ENCODE measurements at regions not wholly inside any gene's neighbourhood (a gene's known extent, or its start where the extent isn't known, plus 50 kb on each side); places are given as distances from the start of the nearest gene placed in this dataset.

DNA sequence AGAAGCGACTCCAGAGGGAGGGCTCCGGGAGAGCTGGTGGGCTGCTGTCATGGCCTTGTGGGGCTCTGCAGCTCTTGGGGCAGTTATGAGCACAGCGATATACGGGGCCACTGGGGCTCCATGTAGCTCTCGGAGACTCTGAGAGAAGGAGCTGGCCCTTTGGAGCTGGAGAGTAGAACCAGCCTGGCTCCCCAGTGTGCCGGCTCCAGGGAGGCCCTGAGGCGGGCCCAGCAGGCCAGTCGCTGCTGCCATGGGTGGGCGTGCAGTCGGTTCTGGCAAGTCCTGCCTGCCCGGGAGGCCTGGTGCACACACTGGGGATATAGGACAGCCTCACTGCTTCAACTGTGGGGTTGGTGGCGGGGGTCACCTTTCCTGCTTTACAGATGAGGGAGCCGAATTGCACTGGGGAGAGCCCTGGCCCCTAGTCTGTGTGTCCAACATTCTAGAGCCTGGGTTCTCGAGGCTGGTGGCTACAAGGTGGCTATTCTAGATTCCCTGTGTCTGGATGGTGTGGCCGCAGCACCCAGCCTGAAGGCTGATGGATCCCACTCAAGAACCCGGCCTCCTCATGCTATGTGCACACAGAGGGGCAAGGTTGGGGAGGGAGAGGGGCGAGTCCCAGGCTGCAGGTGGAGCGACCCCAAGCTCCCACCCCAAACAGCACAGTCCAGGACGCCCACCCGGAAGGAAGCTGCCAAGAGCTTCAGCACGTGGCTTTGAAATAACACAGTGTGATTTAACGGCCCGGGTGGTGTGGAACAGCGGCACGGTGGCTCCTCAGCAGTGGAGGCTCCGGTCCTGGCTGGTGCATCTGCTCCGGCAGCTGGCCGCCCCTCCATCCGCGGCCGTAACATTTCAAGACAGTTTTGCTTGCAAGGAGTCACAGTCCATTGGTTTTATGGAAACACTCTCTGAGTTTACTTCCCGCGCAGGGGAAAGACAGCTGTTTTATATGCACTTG lies 188.3 kb upstream of the C14orf180 start:
- H3K27me3 ChIP-seq (ENCODE audit: insufficient read depth, poor library complexity, severe bottlenecking), result peaks cover 57% of the 10 kb centered on the region
- no peak overlapping the region for H3K4me3 ChIP-seq (ENCODE audit: severe bottlenecking)
- no peaks in the 10 kb centered on the region for H3K4me1 ChIP-seq (ENCODE audit: insufficient read depth, poor library complexity, severe bottlenecking)
- no peak for ATAC-seq (ENCODE audit: low read depth)
- DNase-seq (ENCODE audit: low spot score), result peak; percentile 62
- H3K9me3 ChIP-seq (ENCODE audit: severe bottlenecking), result no peaks in the 10 kb centered on the region
- H3K36me3 ChIP-seq (ENCODE audit: low read depth), result no peaks in the 10 kb centered on the region
- H3K27ac ChIP-seq (ENCODE audit: poor library complexity, severe bottlenecking), result no peak overlapping the region
- TF ChIP-seq, protein P1, sequence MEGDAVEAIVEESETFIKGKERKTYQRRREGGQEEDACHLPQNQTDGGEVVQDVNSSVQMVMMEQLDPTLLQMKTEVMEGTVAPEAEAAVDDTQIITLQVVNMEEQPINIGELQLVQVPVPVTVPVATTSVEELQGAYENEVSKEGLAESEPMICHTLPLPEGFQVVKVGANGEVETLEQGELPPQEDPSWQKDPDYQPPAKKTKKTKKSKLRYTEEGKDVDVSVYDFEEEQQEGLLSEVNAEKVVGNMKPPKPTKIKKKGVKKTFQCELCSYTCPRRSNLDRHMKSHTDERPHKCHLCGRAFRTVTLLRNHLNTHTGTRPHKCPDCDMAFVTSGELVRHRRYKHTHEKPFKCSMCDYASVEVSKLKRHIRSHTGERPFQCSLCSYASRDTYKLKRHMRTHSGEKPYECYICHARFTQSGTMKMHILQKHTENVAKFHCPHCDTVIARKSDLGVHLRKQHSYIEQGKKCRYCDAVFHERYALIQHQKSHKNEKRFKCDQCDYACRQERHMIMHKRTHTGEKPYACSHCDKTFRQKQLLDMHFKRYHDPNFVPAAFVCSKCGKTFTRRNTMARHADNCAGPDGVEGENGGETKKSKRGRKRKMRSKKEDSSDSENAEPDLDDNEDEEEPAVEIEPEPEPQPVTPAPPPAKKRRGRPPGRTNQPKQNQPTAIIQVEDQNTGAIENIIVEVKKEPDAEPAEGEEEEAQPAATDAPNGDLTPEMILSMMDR (IDR thresholded peaks at IDR 0.05; ENCODE audit: poor library complexity, severe bottlenecking), result no peak

DNA sequence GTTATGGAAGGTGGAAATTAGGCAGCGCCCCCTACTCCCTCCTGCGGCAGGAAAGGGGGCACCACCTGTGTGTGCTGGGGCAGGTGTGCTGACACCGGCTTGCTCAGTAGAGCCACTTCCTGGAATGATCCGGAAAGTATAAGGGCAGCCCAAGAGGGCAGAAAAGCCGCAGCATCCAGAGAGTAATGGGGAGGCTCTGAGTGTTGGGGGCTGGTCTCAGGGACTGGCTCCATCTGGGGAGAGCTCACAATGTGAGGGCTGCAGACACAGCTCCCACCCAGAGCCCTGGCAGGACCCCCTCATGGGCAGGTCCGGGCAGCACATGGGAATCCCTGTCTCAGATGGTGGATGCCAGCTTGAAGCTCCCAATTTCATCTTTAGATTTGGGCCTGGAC lies 187.6 kb upstream of the C14orf180 start:
- Histone ChIP-seq H3K27ac (ENCODE audit: poor library complexity, severe bottlenecking) (no peak overlapping the region), H3K9me3 (ENCODE audit: severe bottlenecking) (no peaks in the 10 kb centered on the region), H3K36me3 (ENCODE audit: low read depth) (no peaks in the 10 kb centered on the region), H3K27me3 (ENCODE audit: insufficient read depth, poor library complexity, severe bottlenecking) (peaks cover 57% of the 10 kb centered on the region), H3K4me1 (ENCODE audit: insufficient read depth, poor library complexity, severe bottlenecking) (no peaks in the 10 kb centered on the region), H3K4me3 (ENCODE audit: severe bottlenecking) (no peak overlapping the region)
- no peak for DNase-seq (ENCODE audit: low spot score)
- TF ChIP-seq, protein P1 (IDR thresholded peaks at IDR 0.05; ENCODE audit: poor library complexity, severe bottlenecking), result no peak
- no peak for ATAC-seq (ENCODE audit: low read depth)

DNA sequence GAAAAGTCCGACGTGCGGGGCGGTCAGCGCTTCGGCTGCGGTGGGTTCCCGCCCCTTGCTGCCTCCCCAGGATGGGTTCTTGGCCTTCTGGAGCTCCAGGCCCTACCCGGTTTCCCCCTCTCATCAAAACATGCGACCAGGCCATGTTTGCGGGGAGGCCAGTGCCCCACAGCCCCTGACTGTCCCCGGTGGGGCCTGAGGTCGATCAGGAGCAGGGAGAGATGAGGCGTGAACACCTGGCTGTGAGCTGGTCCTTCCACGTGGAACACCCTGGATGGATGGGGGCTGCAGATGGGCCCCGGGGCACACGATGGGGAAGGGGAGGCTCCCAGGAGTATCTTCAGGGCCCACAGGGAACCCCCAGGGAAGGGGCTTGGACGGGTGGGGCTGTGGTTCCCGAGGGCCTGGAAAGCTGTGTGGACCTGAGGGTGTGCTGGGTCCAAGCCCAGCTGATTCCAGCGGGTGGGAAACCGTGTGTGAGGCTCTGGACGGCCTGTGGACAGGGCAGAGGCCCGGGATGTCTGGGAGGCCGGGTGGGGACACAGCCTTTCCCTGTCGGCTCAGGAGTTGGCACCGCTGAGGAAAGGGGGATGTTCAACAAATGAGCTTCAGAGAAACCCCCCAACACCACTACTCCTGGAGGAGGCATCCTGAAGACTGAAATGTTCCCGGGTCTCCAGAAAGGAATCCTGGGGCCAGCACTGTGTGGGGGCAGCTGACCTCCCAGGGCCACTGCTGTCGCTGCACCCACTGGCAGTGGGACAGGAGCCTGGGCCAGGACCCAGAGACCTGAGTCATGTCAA lies 187.0 kb upstream of the C14orf180 start:
- H3K36me3 ChIP-seq (ENCODE audit: low read depth), result no peaks in the 10 kb centered on the region
- H3K27ac ChIP-seq (ENCODE audit: poor library complexity, severe bottlenecking), result no peak overlapping the region
- no peaks in the 10 kb centered on the region for H3K4me1 ChIP-seq (ENCODE audit: insufficient read depth, poor library complexity, severe bottlenecking)
- H3K9me3 ChIP-seq (ENCODE audit: severe bottlenecking), result peaks cover 3% of the 10 kb centered on the region
- ATAC-seq (ENCODE audit: low read depth) (no peak), DNase-seq (ENCODE audit: low spot score) (peak; percentile 70)
- H3K4me3 ChIP-seq (ENCODE audit: severe bottlenecking), result no peak overlapping the region
- TF ChIP-seq, protein P1 (IDR thresholded peaks at IDR 0.05; ENCODE audit: poor library complexity, severe bottlenecking), result no peak
- H3K27me3 ChIP-seq (ENCODE audit: insufficient read depth, poor library complexity, severe bottlenecking), result peaks cover 57% of the 10 kb centered on the region

DNA sequence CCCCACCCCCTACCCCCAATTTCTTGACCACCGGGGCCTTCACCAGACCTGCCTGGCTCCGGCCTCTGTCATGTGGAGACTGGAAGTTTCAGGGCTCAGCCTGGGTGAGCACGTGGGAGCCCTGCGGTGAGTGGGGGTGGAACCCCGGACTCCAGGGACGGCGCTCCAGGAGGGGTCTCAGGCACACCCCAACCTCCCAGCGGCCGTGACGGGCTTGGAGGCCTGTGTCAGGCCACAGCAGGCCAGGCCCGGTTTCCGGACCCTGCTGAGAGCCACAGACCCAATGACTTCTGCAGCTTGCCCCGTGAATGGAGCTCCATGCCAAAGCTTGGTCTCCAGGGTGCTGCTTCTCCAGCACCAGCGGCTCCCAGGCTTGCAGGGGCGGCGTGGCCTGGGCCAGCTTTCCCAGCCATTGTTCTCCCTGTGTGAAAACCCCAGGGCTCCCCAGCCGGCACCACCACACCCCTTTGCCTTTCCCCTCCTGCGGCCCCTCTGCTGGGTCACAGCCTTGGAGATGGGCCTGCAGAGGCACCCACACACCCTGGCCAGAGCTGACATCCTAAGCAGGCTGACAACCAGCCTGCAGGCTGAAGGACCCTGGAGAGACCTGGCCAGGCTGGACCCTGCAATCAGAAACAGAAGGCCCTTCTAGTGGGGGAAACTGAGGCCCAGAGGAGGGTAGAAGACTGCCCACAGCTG lies 186.2 kb upstream of the C14orf180 start:
- Histone ChIP-seq H3K27me3 (ENCODE audit: insufficient read depth, poor library complexity, severe bottlenecking) (peaks cover 57% of the 10 kb centered on the region), H3K36me3 (ENCODE audit: low read depth) (no peaks in the 10 kb centered on the region), H3K9me3 (ENCODE audit: severe bottlenecking) (peaks cover 10% of the 10 kb centered on the region), H3K4me1 (ENCODE audit: insufficient read depth, poor library complexity, severe bottlenecking) (no peaks in the 10 kb centered on the region), H3K4me3 (ENCODE audit: severe bottlenecking) (no peak overlapping the region), H3K27ac (ENCODE audit: poor library complexity, severe bottlenecking) (no peak overlapping the region)
- no peak for ATAC-seq (ENCODE audit: low read depth)
- TF ChIP-seq, protein P1 (IDR thresholded peaks at IDR 0.05; ENCODE audit: poor library complexity, severe bottlenecking), result no peak
- DNase-seq (ENCODE audit: low spot score), result peak; percentile 75
